GM19452 (cell line): ENCODE measurements at regions not wholly inside any gene's neighbourhood (a gene's known extent, or its start where the extent isn't known, plus 50 kb on each side); places are given as distances from the start of the nearest gene placed in this dataset.

Experiments used
- ATAC-seq: cut with Tn5 transposase; IDR thresholded peaks from one replicate; pipeline ENCODE4 v1.9.1; 2021; ENCODE audit not compliant: unreplicated experiment

- ATAC-seq: no peak
Measured at GRCh38 chr7:67547183-67547907, 550.7 kb downstream of the TYW1 start.

GRCh38 chr7:67549126-67549525, 552.5 kb downstream of the TYW1 start:
- ATAC-seq: no peak

- no peak for ATAC-seq
Measured at GRCh38 chr7:67550801-67551436, 554.3 kb downstream of the TYW1 start.

GRCh38 chr7:67552738-67553137, 556.1 kb downstream of the TYW1 start:
- no peak for ATAC-seq

- no peak for ATAC-seq
Measured at GRCh38 chr7:67553378-67553777, 556.7 kb downstream of the TYW1 start.

GRCh38 chr7:67554986-67555385, 558.4 kb downstream of the TYW1 start:
- ATAC-seq: no peak

- ATAC-seq: no peak
Measured at GRCh38 chr7:67564959-67565358, 568.3 kb downstream of the TYW1 start.

GRCh38 chr7:67566101-67566500, 569.5 kb downstream of the TYW1 start:
- no peak for ATAC-seq

GRCh38 chr7:67571026-67571545, 574.5 kb downstream of the TYW1 start:
- no peak for ATAC-seq

GRCh38 chr7:67573639-67574038, 577.0 kb downstream of the TYW1 start:
- no peak for ATAC-seq

- ATAC-seq: no peak
Measured at GRCh38 chr7:67588631-67589030, 592.0 kb downstream of the TYW1 start.

GRCh38 chr7:67589183-67589582, 592.5 kb downstream of the TYW1 start:
- no peak for ATAC-seq

- no peak for ATAC-seq
Measured at GRCh38 chr7:67590649-67591048, 594.0 kb downstream of the TYW1 start.

- no peak for ATAC-seq
Measured at GRCh38 chr7:67593794-67594193, 597.2 kb downstream of the TYW1 start.

- no peak for ATAC-seq
Measured at GRCh38 chr7:67595431-67596180, 599.0 kb downstream of the TYW1 start.

GRCh38 chr7:67597161-67597560, 600.5 kb downstream of the TYW1 start:
- ATAC-seq: no peak

- no peak for ATAC-seq
Measured at GRCh38 chr7:67598469-67598868, 601.8 kb downstream of the TYW1 start.

- ATAC-seq: no peak
Measured at GRCh38 chr7:67599331-67600062, 602.9 kb downstream of the TYW1 start.

- ATAC-seq: no peak
Measured at GRCh38 chr7:67602246-67602887, 605.7 kb downstream of the TYW1 start.
